ENCODE measurements at regions not wholly inside any gene's neighbourhood (a gene's known extent, or its start where the extent isn't known, plus 50 kb on each side); places are given as distances from the start of the nearest gene placed in this dataset.

DNA sequence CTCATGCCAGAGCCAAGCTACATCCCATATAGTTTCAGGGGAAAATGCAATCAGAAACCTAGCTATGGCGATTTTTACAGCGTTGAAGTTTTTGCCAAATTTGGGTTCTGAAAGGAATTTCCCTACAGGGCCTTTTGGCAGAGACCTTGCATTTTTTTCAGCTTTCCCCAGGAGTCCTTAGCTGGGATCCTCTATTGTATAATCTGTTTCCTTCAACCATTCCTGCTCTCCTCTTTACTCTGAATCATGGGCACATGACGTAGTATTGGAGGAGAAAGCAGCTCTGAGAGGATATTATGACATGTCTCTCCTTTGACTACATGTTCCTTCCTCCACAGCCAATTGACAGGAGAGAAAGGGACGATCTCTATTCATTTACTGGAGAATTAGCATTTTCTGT lies 118.5 kb upstream of the ERCC6L2 start:
- no peak for DNase-seq (ENCODE audit: low read depth in 1 of 2, low spot score in 1 of 2)
- H3K4me3 ChIP-seq (replicated peaks; ENCODE audit: insufficient read depth, low read length): no peak overlapping the region
- TF ChIP-seq, protein P1, sequence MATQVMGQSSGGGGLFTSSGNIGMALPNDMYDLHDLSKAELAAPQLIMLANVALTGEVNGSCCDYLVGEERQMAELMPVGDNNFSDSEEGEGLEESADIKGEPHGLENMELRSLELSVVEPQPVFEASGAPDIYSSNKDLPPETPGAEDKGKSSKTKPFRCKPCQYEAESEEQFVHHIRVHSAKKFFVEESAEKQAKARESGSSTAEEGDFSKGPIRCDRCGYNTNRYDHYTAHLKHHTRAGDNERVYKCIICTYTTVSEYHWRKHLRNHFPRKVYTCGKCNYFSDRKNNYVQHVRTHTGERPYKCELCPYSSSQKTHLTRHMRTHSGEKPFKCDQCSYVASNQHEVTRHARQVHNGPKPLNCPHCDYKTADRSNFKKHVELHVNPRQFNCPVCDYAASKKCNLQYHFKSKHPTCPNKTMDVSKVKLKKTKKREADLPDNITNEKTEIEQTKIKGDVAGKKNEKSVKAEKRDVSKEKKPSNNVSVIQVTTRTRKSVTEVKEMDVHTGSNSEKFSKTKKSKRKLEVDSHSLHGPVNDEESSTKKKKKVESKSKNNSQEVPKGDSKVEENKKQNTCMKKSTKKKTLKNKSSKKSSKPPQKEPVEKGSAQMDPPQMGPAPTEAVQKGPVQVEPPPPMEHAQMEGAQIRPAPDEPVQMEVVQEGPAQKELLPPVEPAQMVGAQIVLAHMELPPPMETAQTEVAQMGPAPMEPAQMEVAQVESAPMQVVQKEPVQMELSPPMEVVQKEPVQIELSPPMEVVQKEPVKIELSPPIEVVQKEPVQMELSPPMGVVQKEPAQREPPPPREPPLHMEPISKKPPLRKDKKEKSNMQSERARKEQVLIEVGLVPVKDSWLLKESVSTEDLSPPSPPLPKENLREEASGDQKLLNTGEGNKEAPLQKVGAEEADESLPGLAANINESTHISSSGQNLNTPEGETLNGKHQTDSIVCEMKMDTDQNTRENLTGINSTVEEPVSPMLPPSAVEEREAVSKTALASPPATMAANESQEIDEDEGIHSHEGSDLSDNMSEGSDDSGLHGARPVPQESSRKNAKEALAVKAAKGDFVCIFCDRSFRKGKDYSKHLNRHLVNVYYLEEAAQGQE (IDR thresholded peaks at IDR 0.05; ENCODE audit: insufficient replicate concordance, low read depth): no peak
- no peak for TF ChIP-seq CTCF (IDR thresholded peaks at IDR 0.05; ENCODE audit: insufficient read depth, low read length)
- no peak for TF ChIP-seq SPI1 (IDR thresholded peaks at IDR 0.05; ENCODE audit: borderline replicate concordance, low read depth)
- TF ChIP-seq GABPA (IDR thresholded peaks at IDR 0.05; ENCODE audit: low read depth): no peak
- TF ChIP-seq POLR2AphosphoS5 (IDR thresholded peaks at IDR 0.05; ENCODE audit: low read depth): no peak
- no peak overlapping the region for H3K27ac ChIP-seq (replicated peaks)
- peaks cover 4% of the 10 kb centered on the region for H3K27me3 ChIP-seq (ENCODE audit: insufficient read depth, poor library complexity, severe bottlenecking)

GRCh38 chr9:95756101-95756500 lies 119.4 kb upstream of the ERCC6L2 start:
- H3K27me3 ChIP-seq (ENCODE audit: insufficient read depth, poor library complexity, severe bottlenecking): peaks cover 4% of the 10 kb centered on the region
- no peak overlapping the region for H3K27ac ChIP-seq (replicated peaks)
- H3K4me3 ChIP-seq (replicated peaks; ENCODE audit: insufficient read depth, low read length): no peak overlapping the region
- TF ChIP-seq SPI1 (IDR thresholded peaks at IDR 0.05; ENCODE audit: borderline replicate concordance, low read depth) (no peak), CTCF (IDR thresholded peaks at IDR 0.05; ENCODE audit: insufficient read depth, low read length) (no peak), POLR2AphosphoS5 (IDR thresholded peaks at IDR 0.05; ENCODE audit: low read depth) (no peak), GABPA (IDR thresholded peaks at IDR 0.05; ENCODE audit: low read depth) (no peak)
- TF ChIP-seq, protein P1 (IDR thresholded peaks at IDR 0.05; ENCODE audit: insufficient replicate concordance, low read depth): no peak
- no peak for DNase-seq (ENCODE audit: low read depth in 1 of 2, low spot score in 1 of 2)

- Histone ChIP-seq H3K4me3 (replicated peaks; ENCODE audit: insufficient read depth, low read length) (no peak overlapping the region), H3K27me3 (ENCODE audit: insufficient read depth, poor library complexity, severe bottlenecking) (peaks cover 4% of the 10 kb centered on the region), H3K27ac (replicated peaks) (no peak overlapping the region)
- DNase-seq (ENCODE audit: low read depth in 1 of 2, low spot score in 1 of 2): no peak
- TF ChIP-seq, protein P1 (IDR thresholded peaks at IDR 0.05; ENCODE audit: insufficient replicate concordance, low read depth): no peak
- TF ChIP-seq POLR2AphosphoS5 (IDR thresholded peaks at IDR 0.05; ENCODE audit: low read depth): no peak
- TF ChIP-seq SPI1 (IDR thresholded peaks at IDR 0.05; ENCODE audit: borderline replicate concordance, low read depth): no peak
- no peak for TF ChIP-seq GABPA (IDR thresholded peaks at IDR 0.05; ENCODE audit: low read depth)
- no peak for TF ChIP-seq CTCF (IDR thresholded peaks at IDR 0.05; ENCODE audit: insufficient read depth, low read length)
These were observed 120.1 kb upstream of the ERCC6L2 start for GRCh38 chr9:95755421-95755730.

All from HL-60 (cell line).